Osteocyte (in vitro differentiated cells): ENCODE measurements at regions not wholly inside any gene's neighbourhood (a gene's known extent, or its start where the extent isn't known, plus 50 kb on each side); places are given as distances from the start of the nearest gene placed in this dataset.

ENCODE experiments used
- DNase-seq: peaks from one replicate; pipeline ENCODE4 v3.0.0; 2021; ENCODE audit warnings: mixed read lengths; ENCODE audit not compliant: unreplicated experiment; ENCODE audit errors: extremely low spot score
- H3K27ac Mint-ChIP-seq: one replicate; pipeline ENCODE4 v1.8.0; 2021; ENCODE audit warnings: mild to moderate bottlenecking, mixed read lengths; ENCODE audit not compliant: unreplicated experiment
- H3K27me3 Mint-ChIP-seq: one replicate; pipeline ENCODE4 v1.8.0; 2021; ENCODE audit warnings: mixed read lengths; ENCODE audit not compliant: unreplicated experiment
- H3K36me3 Mint-ChIP-seq: one replicate; pipeline ENCODE4 v1.8.0; 2021; ENCODE audit warnings: mixed read lengths; ENCODE audit not compliant: unreplicated experiment
- H3K4me1 Mint-ChIP-seq: one replicate; pipeline ENCODE4 v1.8.0; 2021; ENCODE audit warnings: mixed read lengths; ENCODE audit not compliant: unreplicated experiment
- H3K4me3 Mint-ChIP-seq: one replicate; pipeline ENCODE4 v1.8.0; 2021; ENCODE audit warnings: mild to moderate bottlenecking, moderate library complexity, mixed read lengths; ENCODE audit not compliant: unreplicated experiment
- H3K9me3 Mint-ChIP-seq: one replicate; pipeline ENCODE4 v1.8.0; 2021; ENCODE audit warnings: mixed read lengths; ENCODE audit not compliant: unreplicated experiment
- TF ChIP-seq, protein P1 (sequence below): fragments of 200-600 bp; sonication (generic); IDR thresholded peaks from 2 replicates; pipeline ENCODE4 v1.5.0; 2021; ENCODE audit warnings: antibody characterized with exemption, mild to moderate bottlenecking, moderate library complexity

DNA sequence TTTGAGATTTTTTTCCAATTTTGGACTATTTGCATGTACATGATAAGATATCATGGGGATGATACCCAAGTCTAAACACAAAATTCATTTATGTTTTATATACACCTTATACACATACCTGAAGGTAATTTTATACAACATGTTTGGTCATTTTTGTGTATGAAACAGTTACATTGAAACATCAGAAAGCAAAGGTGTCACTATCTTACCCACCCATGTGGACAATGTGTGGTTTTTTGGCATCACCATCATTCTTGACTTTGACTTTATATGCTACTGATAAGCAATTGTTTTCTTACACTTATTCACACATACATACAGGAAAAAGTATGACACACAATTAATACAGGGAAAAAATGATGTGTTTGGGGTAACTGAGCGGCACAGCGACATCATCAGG is 51.0 kb upstream of the ACVR1 start:
- DNase-seq: no peak
- H3K4me3 Mint-ChIP-seq: no peak overlapping the region
- TF ChIP-seq, protein P1, sequence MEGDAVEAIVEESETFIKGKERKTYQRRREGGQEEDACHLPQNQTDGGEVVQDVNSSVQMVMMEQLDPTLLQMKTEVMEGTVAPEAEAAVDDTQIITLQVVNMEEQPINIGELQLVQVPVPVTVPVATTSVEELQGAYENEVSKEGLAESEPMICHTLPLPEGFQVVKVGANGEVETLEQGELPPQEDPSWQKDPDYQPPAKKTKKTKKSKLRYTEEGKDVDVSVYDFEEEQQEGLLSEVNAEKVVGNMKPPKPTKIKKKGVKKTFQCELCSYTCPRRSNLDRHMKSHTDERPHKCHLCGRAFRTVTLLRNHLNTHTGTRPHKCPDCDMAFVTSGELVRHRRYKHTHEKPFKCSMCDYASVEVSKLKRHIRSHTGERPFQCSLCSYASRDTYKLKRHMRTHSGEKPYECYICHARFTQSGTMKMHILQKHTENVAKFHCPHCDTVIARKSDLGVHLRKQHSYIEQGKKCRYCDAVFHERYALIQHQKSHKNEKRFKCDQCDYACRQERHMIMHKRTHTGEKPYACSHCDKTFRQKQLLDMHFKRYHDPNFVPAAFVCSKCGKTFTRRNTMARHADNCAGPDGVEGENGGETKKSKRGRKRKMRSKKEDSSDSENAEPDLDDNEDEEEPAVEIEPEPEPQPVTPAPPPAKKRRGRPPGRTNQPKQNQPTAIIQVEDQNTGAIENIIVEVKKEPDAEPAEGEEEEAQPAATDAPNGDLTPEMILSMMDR: no peak
- H3K9me3 Mint-ChIP-seq: no peaks in the 10 kb centered on the region
- H3K27me3 Mint-ChIP-seq: peaks cover 42% of the 10 kb centered on the region
- no peak overlapping the region for H3K27ac Mint-ChIP-seq
- no peaks in the 10 kb centered on the region for H3K36me3 Mint-ChIP-seq
- no peaks in the 10 kb centered on the region for H3K4me1 Mint-ChIP-seq
